Midbrain (tissue), 1 donor: ENCODE measurements at regions not wholly inside any gene's neighbourhood (a gene's known extent, or its start where the extent isn't known, plus 50 kb on each side); places are given as distances from the start of the nearest gene placed in this dataset.
"Not testable (repeated sequence)": the region's sequence is repeated elsewhere in the genome, so short reads cannot be mapped to it uniquely, and the experiment has no call there.

Source experiments
- DNase-seq: peaks from one replicate; lab custom pipeline; 2025; lab: John Stamatoyannopoulos, UW

DNA sequence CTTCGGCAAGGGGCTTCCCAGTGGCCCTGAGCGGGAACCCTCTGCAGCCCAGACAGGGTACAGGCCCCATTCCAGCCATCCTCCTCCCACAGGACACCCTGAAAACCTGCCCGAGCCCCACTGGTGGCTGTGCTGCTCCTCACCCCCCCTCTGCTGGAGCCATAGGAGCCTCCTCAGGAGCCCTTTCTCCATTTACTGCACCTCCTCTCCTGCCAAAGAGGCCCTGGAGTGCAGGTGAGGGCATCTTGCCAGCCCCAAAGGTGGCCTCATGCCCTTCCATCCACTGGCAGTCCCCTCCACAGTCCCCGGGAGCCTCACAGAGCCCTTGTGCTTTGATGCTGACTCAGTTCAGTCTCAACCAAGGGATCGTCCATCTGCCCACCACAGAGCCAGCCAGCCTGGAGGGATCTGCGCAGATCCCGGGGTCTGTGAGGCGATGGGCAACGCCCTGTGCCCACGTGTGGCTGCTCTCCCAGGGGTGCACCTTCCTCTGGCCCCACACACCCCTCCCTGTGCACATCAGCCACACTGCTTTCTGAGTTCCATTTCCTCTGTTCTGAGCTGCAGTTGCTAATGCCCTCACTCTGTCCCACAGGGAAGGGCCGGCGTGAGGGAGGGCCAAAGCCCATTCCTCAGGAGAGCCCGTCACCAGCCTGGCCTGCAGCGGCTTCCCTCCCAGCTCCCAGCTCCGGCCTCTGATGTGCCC lies 228.5 kb downstream of the DLL1 start:
- no peak for DNase-seq

DNA sequence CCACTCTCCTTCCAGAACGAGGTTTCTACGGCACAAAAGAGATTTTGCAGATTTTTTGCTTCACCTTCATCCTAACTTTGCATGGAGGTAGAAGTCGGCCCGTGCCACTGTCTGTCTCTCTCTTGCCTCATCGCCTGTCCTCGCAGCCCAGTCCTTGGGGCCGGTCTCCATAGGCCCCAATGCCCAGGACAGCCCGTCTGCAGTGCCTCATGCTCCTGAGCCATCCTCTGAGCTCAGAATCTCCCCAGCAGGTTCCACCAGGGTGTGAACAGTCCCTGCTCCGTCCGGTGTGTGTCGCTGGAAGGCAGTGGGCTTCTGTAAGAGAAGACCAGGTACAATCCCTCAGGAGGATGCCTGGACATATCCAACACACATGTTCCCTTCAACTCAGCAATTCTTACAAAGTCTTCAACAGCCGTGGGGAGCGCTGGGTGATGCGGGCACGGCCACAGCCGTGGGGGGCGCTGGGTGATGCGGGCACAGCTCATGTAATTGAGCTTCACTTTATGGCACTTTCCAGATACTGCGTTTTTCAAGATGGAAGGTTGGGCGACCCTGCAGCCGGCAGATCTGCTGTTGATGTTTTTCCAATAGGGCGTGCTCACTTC lies 231.9 kb downstream of the DLL1 start:
- DNase-seq, result no peak

DNA sequence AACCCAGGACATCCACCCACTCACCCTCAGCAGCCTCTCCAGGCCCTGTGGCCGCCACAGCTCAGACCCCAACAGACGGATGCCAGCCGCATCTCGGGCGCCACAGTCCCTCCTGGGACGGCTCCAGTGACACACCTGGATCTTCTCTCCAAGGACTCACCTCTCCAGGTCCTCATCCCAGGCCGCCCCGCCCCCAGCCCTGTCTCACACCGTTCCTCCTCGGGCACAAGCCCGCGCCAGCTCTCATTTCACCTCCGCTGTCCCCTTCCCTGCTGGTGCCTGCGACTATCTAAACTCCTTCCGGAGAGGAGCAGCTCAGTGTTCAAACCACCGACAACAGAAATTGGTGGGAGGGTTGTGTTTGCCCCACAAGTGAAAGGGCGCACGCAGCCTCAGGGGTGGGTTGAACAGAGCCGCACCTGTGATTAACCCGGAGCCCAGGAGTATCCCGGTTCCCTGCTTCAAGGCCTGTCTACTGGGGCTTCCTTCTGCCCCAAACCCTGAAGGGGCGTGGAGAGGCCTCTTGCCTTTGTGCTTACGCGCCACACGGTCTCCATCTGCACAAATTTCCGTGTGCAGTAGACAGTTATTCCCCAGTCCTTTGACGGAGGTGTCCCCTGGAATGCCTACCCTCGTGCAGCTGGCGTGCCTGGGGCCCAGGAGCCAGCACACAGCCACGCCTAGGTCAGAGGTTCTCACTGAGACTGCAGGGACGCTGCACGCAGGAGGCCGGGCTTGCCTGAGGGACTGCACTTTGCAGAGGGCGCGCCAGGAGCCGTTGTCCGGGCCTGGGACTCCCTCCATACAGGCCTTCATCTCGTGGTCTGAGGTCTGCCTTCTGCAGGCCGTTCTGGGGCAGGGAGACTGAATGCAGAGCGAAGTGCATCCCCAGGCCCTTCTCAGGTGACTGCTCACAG lies 232.7 kb downstream of the DLL1 start:
- DNase-seq, result no peak

DNA sequence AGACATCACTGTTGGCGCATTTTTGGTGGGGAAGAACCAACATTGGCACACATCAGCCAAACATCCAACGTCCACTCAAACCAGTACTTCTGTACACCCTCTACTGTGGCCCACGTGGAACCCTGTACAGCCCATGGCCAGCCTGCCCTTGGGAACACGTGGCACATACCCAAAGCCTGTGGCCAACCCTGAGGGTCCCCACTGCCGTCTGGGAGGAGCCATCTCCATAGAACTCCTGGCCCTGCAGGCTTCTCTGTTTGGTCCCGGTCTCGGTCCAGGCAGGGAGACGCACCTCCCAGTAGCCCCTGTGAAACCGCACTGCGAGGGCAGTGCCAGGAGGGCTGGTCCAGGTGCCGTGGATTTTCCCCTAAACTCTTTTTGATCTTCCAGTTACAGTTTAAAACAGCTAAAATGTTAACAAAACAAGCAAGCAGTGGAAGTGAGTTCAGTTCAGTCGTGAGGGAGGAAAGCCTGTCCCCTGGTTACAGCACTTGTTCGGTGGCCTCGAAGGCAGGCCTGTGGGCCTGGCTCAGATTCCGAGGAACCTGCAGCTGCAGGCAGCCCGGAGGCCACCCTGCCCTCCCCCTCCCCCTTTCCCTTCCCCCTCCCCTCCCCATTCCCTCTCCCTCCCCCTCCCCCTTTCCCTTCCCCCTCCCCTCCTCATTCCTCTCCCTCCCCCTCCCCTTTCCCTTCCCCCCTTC lies 233.7 kb downstream of the DLL1 start:
- DNase-seq, result no peak

DNA sequence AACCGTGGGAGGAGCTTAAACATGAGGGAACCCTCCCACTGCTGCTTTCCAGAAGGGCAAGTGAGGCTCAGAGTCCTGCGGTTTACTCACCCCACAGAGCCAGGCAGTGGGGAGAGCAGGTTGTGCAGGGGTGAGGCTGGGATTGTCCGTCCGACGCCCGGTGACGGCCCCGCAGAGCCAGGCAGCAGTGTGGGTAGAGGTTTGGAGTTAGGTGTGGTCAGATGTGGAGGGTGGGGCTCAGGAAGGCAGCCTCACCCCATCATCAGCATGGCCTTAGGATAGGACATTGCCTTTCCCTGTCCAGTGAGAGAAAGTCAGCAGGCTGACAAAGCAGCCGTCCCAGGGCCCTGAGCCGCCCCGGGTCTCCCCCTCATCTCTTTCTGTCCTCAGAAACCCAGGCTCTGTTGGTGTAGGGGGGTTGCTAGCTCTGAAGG lies 234.6 kb downstream of the DLL1 start:
- no peak for DNase-seq

DNA sequence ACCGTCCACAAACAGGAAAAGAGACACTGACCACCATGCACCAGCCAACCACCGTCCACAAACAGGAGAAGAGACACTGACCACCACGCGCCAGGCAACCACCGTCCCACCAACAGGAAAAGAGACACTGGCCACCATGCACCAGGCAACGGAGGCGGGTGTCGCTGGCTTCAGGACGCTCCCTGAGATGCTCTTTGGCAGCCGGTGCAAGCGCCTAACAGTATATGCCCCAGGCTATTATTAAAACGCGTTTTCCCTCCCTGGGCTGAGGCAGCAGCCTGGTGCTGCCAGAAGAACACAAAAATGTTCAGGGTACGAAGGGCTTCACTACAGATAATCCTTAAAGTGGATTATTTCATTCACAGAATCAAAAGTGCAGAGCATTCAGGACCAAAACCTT lies 235.1 kb downstream of the DLL1 start:
- DNase-seq, result not testable (repeated sequence)

DNA sequence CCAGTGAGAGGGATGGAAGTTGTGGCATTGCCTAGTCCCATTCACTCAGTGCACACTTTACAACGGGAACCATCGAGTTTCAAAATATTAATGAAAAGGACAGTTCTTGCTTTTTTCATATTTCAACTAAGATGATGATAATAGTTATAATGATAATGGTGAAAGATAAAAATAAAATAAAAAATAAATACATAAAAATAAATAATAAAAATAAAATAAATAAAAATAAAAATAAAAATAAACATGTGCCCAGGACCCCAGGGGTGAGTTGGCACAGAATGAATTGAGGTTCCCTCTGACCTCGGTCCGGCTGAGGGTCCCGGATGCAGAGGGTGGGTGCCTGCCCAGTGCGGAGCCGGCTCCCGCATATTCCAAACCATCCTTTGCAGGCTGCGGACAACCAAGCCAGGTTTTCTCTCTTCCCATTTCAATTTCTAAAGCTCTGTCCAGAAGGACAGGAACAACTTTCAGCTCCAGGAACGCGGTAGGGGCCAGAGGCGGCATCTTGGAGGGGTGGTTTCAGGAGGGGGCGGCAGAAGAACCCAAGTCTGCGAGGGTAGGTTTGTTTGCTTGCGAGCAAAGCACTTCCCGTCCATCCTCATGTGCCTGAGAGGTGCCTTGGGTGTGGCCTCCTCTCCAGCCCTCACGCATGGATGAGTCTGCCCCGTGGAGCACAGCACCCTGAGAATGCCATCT lies 236.8 kb downstream of the DLL1 start:
- DNase-seq, result no peak

DNA sequence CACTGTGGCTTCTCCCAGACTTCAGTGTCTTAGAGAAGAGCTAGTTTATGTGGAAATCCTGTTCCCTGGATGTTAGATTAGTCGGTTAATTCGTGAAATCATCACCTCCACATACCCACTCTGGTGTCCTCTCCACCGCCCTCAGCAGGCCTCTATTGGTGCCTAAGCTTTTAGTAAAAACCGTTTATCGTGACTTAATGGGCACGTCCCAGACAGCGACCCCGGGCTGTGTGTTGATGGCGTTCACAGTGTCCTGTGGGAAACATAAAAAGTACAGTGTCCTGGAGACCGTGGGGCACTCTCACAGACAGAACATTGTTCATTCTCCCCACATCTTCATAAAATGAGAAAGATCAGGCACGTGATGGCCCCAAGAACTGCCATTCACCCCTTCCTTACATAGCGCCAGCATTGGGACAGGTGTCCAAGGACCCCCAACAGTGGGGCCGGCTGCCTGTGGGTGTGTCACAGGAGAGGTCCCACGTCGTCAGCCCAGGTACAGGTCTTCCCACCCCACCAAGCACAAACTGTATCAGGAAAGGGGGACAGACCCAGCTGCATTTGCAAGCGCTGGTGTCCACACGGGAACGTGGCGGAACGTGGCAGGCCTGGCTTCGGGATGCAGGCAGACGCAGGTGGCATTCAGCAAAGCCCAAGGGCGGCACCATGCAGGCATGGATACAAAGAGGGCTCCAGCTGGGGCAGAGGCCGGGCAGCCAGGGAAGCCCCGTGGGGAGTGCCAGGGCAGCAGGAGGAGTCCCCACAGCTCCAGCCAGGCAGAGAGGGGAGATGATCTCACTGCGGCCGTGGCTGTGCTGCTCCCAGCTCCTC lies 237.7 kb downstream of the DLL1 start:
- DNase-seq, result no peak

DNA sequence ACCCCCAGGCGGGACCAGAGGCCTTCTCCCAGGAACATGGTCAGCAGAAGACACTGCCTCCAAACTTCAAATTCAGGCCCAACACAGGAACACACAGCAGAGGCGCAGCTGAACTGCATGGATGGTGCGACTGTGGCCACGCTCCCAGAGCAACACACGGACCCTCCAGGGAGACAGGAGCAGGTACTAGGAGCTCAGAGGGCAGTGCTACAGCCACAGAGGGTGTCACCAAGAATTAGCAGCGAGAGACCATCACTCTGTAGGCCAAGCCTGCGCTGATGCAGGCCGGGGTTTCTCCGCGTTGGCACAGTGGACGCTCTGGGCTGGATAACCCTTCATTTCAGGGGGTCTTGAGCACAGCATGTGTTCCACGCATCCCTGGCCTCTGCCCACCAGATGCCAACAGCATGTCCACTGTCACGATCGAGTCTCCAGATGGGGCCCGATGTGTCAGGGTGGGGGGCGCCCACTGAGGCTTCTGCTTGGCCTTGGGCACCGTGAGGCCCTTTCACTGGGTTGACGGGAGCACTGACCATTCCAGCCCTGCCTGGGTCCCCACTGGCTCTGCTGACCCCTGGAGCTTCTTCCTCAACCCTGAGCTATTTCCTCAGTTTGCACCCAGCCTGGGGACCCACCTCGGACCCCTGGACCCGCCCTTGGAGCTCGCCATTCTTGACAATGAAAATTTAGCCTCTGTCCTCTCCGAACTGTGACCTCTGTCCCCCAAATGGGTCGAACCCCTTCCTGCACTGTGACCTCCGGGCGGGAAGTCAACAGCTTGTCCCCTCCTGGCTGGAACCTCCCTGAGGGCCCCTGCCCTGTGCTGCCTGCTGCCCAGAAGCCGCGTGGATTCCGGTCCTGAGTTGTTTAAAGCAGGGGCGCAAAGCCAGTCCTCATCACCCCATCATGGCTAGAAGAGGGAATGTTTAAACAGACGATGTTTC lies 239.4 kb downstream of the DLL1 start:
- no peak for DNase-seq

DNA sequence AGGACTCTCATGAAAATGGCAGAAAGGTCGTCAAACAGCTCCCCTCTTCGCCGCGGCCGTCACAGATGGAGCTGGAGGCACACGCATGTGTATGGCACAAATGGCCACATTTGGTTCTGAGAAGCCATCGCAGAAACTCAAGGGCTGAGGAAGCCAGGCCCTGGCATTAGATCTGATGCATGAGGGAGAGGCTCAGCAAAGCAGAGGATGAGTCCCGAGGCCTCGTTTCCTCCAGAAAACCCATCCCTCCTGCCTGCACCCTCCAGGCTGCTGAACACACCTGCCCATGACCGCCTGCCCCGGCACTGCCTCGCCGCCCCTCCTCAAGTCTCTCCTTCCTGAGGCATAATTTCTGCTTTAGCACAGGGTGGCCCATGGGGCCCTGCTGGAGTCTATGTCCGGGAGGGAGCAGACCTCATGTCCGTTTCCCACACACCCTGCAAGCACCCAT lies 240.3 kb downstream of the DLL1 start:
- no peak for DNase-seq

DNA sequence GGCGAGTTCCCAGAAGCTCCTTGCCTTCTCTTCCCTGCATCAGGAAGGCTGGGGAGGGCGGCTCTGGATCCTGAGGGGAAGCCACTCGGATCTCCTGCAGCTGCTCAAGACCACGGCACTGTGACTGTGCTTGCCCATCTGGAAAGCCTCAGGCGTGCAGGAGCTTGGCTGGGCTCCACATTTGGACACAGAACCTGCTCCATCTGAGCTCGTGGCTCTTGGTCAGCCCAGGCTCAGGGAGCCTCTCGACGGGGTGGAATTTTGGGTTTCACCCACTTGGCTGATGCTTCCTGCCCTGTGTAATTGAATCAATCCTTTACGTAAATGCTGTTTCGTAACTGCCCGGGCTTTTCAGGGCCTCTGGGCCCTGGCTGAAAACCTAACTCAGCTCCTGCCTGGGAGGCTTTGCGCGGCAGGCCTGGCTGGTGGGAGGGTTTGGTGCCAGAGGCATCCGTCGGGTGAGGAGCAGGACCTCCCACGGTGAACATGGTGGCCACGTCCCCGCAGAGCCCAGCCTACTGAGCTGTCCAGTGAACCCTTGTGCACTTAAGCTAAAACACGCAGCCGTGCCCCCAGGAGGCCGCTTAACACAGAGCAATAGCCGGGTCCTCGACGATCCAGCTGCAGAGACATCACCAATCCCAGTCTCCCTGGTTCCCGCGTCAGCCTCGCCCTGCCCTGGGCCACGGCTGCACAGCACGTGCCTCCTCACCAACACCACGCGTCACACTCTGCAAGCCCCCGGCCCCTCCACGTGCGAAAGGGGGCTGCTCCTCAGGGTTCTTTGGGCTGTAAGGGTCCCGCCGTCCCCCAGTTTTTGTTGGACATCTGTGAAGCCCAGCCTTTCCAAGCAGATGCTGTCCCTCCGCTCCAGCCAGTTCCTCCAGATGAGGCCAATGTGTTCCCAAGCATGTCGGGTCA lies 241.0 kb downstream of the DLL1 start:
- peak; percentile 39 for DNase-seq

DNA sequence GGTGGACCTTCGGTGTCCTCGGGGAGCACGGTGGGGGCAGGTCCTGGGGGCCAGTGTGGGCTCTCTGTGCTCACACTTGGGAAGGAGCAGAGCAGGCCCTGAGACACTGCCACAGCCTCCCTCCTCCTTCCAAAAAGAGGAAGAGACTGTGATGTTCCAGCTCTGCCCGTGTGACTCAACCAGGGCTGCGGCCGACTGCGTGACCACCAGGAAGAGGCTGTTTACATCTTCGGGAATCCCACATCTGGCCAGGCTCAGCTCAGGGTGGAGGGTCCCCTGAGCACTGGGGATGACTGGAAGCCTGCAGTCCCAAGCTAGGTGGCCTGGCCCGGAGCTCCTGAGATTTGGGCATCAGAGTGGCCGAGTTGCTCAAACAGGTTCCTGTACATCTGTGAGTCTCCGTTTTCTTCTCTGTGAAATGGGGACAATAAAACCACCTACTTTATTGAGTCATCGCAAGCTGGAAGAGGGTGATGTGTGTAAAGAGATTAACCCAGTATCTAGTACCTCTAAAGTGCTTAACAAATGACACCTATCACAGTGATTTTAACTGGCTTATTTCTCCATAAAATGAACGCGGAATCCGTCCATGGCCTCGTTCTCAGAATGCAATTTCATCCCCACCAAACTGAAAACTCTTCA lies 242.1 kb downstream of the DLL1 start:
- DNase-seq, result peak; percentile 7

DNA sequence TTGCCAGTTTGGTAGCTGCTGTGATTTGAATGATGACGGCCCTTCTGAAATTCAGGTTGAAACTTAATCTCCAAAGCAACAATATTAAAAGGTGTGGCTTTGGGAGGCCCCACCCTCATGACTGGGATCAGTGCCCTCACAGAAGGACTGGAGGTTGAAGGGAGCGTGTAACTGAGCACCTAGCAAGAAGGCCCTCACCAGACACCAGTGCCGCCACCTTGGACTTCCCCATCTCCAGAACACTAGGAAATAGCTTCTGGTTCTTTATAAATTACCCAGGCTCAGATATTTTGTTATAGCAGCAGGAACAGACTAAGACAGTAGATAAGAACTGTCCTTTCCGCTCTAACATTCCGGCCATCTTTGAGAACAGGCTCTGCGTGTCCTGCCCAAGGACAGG lies 243.1 kb downstream of the DLL1 start:
- DNase-seq, result no peak

DNA sequence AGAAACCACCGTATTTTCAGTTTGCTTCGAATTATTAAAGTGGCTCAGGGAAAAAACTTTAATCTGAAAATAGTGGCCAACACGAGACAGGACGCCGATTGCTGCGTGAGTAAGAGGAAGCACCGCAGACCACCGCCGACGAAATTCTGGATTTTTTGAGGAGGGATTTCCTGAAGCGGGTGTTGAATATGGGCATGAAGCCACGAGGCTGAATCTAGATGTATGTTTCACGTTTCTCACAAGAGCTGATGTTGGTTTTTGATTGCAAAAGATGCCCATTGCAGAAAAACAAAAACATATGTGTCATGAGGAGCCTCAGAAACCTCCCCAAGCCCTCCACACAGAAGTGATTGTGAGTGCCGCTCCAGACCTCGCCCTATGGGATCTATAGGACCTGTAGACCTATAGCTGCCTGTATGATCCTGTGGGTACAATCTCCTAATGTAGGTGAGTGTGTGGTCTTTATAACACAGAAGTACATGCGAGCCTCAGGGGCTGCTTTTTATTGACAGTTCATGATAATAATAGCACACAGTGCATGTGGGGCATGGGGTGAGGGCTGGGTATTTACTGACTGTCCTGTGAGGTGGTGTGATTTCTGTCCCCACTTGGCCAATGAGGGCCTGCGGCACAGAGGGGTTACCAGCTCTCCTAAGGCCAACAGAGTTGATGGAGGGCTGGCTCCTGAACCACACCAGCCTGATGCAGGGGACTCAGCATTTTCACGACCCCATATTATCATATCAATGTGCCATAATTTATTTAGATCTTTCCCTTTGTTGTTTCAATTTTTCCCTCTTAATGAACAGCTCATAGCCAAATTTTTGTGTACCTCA lies 243.9 kb downstream of the DLL1 start:
- no peak for DNase-seq

DNA sequence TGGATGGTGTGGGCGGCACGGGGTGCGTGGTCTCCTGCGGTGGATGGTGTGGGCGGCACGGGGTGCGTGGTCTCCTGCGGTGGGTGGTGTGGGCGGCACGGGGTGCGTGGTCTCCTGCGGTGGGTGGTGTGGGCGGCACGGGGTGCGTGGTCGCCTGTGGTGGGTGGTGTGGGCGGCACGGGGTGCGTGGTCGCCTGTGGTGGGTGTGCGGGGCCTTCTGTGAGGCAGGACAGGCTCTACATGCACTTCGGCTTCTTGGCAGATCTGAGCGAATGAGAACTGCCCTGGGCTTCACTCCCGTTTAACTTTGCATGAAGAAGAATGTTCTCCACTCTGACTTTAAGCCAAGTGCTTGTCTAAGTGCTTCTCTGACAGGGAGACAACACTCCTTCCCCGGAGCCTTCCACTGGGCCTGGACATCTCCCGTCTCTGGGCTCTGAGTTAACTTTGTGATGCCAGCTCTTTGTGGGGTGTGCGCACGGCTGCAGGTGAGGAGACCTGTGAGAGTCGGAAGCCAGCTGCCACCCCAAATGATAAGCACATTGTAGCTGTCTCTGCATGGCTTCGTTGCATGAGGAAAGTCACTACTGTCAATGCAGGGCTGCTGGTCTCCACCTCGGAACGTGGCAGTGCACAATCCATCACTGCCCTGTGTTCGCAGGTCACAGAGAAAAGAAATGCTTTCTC lies 244.8 kb downstream of the DLL1 start:
- no peak for DNase-seq

DNA sequence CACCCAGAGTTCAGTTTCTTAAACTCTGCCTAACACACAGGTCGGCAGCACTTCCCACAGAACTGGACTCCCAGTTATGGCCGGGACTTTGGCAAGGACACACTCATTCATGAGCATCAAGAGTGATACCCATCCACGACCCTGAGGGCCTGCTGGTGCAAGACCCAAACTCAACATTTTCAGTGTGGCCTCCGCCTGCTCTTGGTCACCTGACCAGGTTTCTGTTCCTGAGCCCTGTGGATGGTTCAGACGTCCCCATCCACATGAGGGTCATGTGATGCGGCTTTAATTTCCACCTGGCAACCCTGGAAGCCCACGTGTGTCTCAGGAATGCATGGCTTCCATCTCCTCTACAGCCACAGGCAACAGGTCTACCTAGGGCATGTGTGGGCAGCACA lies 245.3 kb downstream of the DLL1 start:
- DNase-seq, result no peak
